ENCODE measurements at regions not wholly inside any gene's neighbourhood (a gene's known extent, or its start where the extent isn't known, plus 50 kb on each side); places are given as distances from the start of the nearest gene placed in this dataset.

DNA sequence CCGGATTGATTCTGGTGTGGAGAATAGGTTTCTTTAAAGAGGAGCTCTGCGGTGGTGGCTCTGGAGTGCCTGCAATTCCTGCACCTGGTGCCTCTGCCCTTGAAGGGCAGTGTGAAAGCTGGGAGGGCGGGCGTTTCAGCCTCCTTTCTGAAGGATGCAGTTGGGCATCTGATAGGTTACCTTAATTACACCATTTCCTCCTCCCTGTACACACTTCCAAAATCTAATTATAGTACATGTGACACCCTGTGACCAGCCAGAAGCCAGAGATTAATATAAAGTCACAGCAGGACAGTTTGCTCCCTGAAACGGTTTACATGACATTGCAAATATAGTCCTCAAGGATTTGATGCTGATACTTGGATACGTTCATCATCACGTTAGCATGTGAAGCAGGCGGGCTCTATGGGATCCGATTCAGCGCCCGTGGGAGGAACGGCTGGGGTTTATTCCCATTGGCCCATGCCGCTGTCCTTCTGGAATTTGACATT lies 548.2 kb downstream of the QKI start:
- no peak for DNase-seq (ENCODE audit: extremely low spot score in 2 of 2)
- Histone ChIP-seq H3K27ac (no peak overlapping the region), H3K27me3 (no peaks in the 10 kb centered on the region), H3K4me1 (no peaks in the 10 kb centered on the region), H3K36me3 (no peaks in the 10 kb centered on the region), H3K9me3 (no peaks in the 10 kb centered on the region), H3K4me3 (no peak overlapping the region)
- TF ChIP-seq POLR2A (IDR thresholded peaks at IDR 0.05) (no peak), POLR2AphosphoS5 (IDR thresholded peaks at IDR 0.05; ENCODE audit: insufficient read depth in 1 of 2, low read depth in 1 of 2) (no peak)
- TF ChIP-seq, protein P1, sequence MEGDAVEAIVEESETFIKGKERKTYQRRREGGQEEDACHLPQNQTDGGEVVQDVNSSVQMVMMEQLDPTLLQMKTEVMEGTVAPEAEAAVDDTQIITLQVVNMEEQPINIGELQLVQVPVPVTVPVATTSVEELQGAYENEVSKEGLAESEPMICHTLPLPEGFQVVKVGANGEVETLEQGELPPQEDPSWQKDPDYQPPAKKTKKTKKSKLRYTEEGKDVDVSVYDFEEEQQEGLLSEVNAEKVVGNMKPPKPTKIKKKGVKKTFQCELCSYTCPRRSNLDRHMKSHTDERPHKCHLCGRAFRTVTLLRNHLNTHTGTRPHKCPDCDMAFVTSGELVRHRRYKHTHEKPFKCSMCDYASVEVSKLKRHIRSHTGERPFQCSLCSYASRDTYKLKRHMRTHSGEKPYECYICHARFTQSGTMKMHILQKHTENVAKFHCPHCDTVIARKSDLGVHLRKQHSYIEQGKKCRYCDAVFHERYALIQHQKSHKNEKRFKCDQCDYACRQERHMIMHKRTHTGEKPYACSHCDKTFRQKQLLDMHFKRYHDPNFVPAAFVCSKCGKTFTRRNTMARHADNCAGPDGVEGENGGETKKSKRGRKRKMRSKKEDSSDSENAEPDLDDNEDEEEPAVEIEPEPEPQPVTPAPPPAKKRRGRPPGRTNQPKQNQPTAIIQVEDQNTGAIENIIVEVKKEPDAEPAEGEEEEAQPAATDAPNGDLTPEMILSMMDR (IDR thresholded peaks at IDR 0.05): no peak
- intact Hi-C loops (cut with DNase I): no loop called here

DNA sequence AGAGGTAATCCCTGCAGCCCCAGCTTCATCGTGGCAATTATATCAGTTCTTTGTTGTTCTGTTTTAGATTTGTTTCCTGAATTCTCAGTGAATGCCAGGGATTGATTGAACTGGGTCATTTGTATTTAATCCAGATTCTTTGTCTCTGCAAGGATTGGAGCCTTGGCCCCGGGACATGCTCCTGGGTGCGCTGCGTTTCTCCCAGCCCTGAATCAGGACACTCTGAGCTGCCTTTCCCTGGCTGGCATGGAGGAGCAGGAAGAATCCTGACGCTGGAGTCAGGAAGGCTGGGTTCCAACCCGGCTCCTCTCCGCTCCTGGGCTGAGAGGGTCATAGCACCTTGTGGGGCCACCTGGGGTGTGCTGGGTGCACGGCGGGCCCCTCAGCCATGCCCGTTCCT lies 545.6 kb downstream of the QKI start:
- Histone ChIP-seq H3K9me3 (no peaks in the 10 kb centered on the region), H3K27me3 (no peaks in the 10 kb centered on the region), H3K4me3 (no peak overlapping the region), H3K36me3 (no peaks in the 10 kb centered on the region), H3K4me1 (peaks cover 7% of the 10 kb centered on the region), H3K27ac (no peak overlapping the region)
- DNase-seq (ENCODE audit: extremely low spot score in 2 of 2): no peak
- intact Hi-C loops (cut with DNase I): no loop called here
- TF ChIP-seq POLR2A (IDR thresholded peaks at IDR 0.05) (no peak), POLR2AphosphoS5 (IDR thresholded peaks at IDR 0.05; ENCODE audit: insufficient read depth in 1 of 2, low read depth in 1 of 2) (no peak)
- TF ChIP-seq, protein P1 (IDR thresholded peaks at IDR 0.05): no peak

DNA sequence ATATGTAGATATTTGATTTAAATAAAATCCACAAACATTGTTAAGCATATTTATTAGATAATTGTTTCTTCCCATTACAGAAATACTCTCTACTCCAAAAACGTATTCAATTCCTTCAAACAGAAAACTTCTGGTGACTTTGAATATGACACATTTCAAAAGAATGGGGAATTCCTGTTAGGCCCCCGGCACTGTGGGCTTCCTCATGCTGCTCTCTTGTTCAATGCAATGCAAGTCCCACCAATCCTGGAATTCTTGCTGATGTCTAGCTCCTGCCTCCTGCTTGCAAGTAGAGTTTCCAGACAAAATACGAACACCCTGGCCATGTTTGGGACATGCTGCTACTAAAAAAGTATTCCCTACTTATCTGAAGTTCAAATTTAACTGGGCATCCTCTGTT lies 544.1 kb downstream of the QKI start:
- Histone ChIP-seq H3K27me3 (no peaks in the 10 kb centered on the region), H3K27ac (no peak overlapping the region), H3K36me3 (no peaks in the 10 kb centered on the region), H3K4me1 (peaks cover 7% of the 10 kb centered on the region), H3K9me3 (no peaks in the 10 kb centered on the region), H3K4me3 (no peak overlapping the region)
- intact Hi-C loops (cut with DNase I): no loop called here
- TF ChIP-seq POLR2AphosphoS5 (IDR thresholded peaks at IDR 0.05; ENCODE audit: insufficient read depth in 1 of 2, low read depth in 1 of 2): no peak
- TF ChIP-seq POLR2A (IDR thresholded peaks at IDR 0.05): no peak
- TF ChIP-seq, protein P1 (IDR thresholded peaks at IDR 0.05): no peak
- no peak for DNase-seq (ENCODE audit: extremely low spot score in 2 of 2)

DNA sequence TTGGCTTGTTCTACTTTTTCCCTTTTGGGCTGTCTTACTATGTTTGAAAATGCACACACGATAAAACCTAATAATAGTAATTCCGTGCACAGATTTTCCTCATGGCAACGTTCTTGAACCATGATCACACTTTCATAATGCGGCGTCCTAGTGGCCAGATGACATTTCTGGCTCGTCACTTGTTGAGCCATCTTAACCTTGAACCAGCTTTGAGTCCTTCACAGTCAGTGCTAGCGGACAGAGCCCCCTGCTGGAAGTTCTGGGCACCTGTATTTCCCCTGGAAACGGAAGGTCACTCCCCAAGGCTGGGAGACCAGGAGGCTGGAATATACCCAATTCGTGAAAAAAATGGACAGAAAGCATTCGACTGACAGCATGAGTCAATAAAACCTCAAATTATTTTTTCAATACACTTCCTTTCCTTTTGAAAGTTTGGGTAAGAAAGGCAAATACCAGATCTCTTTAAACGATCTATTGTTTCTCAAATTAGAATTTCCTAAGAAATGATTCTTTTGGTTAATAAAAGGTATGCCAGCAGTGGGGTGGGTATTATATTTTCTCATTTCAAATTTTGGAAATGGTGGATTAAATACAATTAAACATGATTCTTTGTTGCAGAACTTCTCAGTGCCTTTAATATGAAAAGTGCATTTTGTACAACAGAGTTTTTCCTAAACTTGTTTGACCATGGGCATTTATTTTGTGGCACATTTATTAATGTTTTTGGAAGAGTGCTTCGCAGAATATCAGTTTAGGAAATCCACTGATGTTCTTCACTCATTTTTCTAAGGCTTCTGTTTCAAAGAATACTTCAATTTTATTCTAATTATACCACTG lies 542.3 kb downstream of the QKI start:
- no peaks in the 10 kb centered on the region for H3K27me3 ChIP-seq
- intact Hi-C loops (cut with DNase I): no loop called here
- no peaks in the 10 kb centered on the region for H3K9me3 ChIP-seq
- peaks cover 7% of the 10 kb centered on the region for H3K4me1 ChIP-seq
- H3K27ac ChIP-seq: no peak overlapping the region
- no peak for TF ChIP-seq POLR2A (IDR thresholded peaks at IDR 0.05)
- peak in 1 of 2 donors; percentile 44 for TF ChIP-seq POLR2AphosphoS5 (IDR thresholded peaks at IDR 0.05; ENCODE audit: insufficient read depth in 1 of 2, low read depth in 1 of 2)
- TF ChIP-seq, protein P1 (IDR thresholded peaks at IDR 0.05): peak; percentile 74 to 89 (median 76)
- H3K36me3 ChIP-seq: no peaks in the 10 kb centered on the region
- DNase-seq (ENCODE audit: extremely low spot score in 2 of 2): no peak
- H3K4me3 ChIP-seq: no peak overlapping the region

DNA sequence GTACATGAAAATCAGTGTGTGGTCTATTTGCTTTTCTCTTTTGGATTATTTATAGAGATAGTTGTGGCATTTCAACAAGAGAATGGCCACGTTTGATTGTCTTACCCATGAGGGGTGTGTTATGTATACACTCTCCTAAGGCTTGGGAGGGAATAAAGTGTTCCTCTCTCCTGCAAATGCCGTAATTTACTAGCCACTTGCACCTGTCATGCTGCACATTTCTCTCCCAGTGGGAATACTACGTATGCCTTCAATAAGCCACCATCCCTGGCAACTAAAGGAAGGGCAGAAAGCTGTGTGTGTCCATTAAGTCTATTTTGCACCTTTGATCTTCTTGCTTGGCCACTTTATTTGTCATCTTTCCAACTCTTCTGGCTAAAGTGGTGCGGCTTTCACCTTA lies 541.2 kb downstream of the QKI start:
- DNase-seq (ENCODE audit: extremely low spot score in 2 of 2): no peak
- H3K4me3 ChIP-seq: no peak overlapping the region
- intact Hi-C loops (cut with DNase I): no loop called here

More for the DNA sequence above, 541.2 kb downstream of the QKI start:
- no peak overlapping the region for H3K27ac ChIP-seq
- no peaks in the 10 kb centered on the region for H3K36me3 ChIP-seq
- no peaks in the 10 kb centered on the region for H3K9me3 ChIP-seq
- H3K4me1 ChIP-seq: peaks cover 7% of the 10 kb centered on the region
- no peak for TF ChIP-seq POLR2A (IDR thresholded peaks at IDR 0.05)
- no peaks in the 10 kb centered on the region for H3K27me3 ChIP-seq
